RPMI8226 (cell line): ENCODE measurements at regions not wholly inside any gene's neighbourhood (a gene's known extent, or its start where the extent isn't known, plus 50 kb on each side); places are given as distances from the start of the nearest gene placed in this dataset.

Experiments
- DNase-seq: peaks from one replicate; pipeline ENCODE4 v3.0.0-alpha.2; 2015

DNA sequence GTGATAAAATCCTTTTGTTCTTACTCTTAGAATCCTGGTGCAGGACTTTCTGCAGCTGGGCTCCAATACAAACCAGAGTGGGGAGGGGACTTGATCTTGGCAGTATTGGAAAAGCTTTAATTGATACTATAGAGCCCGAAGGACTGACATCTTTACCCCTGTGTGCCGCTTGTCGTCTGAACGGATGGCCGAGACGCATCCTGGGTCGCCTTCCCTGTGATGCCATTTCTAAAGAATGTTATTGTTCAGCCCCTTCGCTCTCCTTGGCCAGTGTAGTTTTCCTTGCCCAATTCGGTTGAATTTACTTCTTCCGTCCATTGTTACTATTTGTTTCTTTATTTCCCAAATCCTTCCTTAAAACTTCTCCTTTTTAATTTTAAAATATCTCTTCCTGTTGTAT is 80.9 kb downstream of the CLDN34 start:
- no peak for DNase-seq

DNA sequence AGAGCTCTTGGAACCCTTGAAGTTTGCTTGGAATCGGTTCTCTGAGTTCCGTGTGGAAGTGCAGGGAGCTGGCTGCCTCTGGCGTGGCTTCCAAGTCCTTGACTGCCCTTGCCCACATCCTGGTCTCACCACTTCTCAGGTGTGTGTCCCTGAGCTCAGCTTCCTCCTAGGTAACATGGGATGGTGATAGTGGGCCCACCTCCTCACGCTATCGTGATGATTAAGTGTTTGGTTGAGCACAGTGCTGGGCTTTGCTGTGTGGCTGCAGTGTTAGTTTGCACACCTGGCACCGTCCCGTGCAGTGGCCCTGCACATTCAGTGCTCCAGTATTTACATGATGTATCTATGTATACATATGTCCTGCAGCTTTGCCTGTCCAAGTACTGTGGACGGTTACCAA is 81.5 kb downstream of the CLDN34 start:
- DNase-seq = no peak

DNA sequence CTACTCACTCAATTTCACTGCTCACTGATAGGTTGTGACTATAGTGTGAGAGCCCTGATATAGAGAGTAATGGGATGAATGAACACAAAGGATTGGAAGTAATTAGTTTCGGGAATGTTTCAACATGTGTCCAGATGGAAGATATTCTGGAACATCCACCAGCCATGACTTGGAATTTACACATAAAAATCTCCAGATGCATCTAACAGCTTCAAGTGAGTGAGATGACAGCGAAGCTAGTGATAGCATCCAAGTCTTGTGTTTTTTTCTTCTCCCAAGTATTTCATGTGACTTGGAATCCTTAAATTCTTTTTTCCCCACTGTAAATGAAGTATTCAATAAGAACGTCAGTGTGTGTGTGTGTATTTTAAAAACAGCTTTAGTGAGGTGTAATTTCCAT is 82.1 kb downstream of the CLDN34 start:
- DNase-seq = no peak

DNA sequence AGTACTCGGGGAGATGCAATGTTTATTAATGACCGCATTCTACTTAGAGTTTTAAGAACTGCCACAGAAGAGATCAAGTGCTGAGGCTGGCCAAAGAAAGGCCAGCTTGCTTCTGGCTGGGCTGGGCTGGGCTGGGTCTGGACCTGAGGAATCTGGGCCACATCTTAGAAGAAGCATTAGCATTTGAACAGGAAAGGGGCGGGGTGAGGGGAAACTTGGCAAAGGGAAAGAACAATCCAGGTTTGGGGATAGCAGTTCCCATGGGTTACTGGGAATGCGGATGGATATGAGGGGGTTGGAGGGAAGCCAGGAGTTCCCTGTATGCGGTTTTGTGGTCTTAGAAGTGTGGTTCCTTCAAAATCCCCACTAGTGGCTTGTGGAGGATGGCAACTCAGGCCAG is 83.3 kb downstream of the CLDN34 start:
- DNase-seq = no peak

DNA sequence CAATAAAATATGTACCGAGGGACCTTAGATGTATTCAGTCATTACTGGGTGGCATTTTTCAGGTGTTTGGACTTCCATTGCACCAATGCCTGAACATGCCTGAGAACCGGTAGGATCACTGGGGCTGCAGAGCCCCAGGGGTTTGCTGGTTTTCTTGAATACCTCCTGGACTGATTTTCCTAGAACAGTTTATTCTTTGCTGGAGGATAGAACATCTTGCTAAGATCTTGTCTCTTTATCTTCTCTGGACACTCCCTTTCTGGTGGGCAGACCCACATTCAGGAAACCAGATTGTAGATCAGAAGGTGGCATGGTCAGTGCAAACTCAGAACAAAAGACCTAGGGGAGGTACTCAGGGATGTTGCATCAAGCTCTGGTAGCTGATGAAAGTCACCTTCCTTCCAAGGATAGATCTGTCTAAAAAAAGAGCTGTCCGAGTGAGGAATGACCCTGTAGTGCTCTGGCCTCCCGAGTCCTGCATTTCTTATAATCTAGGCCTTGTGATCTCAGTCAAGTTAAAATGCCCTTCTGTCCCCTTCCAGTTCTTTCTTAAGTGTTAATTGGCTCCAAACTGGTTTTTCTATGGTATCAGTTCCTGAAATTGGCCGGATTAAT is 84.8 kb downstream of the CLDN34 start:
- no peak for DNase-seq

DNA sequence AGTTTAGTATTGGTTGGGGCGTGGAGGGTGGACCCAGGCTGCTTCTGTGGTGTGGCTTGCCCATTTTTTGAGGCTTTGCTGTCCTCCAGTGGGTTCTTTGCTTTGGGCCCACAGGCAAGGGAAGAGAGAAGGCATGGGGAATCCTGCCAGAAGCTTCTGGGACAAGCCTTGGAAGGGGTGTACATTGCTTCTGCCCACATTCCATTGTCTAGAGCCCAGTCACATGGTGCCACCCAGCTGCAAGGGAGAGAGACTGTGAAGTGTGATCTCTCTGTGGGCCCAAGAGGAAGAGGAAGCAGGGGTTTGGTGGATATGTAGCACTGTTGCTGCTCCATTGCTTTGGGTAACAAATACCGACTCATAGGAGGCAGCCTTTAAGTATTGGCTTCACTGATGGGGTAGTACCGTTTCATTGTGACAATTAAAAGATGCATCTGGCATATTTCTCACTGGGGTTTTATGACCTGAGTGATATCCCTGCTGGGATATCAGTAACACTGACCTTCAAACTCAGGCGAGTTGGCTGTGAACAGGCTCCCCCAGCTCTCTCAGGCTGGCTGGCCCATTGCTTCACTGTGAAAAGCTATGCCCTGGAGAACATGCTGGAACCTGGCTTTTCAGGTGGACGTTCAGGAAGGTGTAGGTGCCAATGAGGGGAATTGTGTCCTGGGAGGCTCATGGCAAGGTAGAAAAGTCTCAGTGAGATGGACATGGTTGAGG is 85.9 kb downstream of the CLDN34 start:
- no peak for DNase-seq

DNA sequence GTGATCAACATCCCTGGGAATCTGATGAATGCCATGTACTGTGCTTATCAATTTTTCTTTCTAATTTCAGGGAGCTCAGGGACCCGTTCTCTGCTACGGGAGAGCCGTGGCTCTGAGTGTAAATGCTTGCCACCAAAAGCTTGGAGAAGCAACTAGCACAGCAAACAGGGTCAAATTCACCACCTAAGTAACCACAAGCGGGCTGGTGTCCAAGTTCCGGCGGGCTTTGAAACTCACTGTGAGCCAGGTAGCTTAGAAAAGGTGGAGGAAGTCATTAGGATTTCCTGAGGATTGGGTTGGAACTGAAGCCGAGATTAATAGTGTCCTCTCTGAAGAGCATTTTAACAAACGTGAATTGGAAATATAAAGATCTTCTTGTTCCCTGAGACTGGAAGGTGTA is 87.2 kb downstream of the CLDN34 start:
- DNase-seq = no peak

DNA sequence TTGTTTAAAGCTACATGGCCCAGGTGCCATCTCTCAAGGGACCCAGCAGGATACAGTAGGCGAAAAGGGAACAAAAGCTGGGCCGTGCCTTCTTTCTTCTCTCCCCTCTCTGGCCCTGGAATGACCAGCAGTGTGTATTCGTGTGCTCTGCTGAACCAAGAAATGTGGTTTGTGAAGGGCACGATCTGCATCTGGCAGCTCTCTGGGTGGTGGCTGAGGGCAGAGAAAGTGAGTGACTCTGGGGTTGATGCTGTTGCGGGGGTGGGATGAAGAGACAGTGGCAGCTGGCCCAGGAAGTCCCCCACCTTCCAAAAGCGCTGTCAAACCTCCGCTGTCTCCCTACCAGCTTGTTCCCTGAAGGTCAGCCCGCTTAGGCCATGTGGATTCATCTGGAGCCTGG is 88.3 kb downstream of the CLDN34 start:
- no peak for DNase-seq

DNA sequence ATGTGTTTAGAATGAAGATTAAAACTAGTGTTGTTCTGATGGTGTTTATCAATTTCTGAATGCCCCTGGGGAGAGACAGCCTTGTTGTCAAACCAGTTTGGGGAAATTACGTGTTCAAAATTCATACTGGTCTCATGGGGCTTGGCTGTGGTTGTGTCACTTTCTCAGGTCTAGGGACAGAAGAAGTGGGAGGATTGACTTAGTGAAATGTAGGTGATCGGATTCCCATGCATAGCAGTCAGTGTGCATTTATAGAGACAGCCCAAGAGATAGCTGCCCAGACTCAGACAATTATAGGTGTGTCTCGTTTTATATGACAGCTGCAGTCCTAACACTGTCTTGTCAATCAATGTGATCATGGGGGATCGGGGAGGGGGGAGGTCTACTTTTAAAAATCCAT is 94.4 kb upstream of the CLCN4 start:
- DNase-seq = no peak

DNA sequence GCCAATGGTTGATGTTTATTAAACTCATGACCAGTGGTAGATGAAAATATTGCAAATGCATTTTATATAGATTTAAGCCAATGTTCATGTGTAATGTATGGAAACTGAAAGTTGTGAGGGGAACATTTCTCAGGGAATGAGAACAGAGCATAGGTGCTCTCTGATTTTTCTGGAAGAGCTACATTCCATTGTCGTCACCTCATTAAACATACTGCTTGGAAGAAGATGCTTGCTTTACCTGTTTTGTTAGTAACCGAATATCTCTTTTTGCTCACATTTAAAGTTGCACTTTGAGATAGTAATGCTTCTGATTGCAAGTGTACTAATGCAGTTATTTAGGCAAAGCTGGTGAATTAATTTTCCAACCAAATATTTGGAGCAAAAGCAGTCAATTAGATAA is 93.8 kb upstream of the CLCN4 start:
- DNase-seq = no peak

DNA sequence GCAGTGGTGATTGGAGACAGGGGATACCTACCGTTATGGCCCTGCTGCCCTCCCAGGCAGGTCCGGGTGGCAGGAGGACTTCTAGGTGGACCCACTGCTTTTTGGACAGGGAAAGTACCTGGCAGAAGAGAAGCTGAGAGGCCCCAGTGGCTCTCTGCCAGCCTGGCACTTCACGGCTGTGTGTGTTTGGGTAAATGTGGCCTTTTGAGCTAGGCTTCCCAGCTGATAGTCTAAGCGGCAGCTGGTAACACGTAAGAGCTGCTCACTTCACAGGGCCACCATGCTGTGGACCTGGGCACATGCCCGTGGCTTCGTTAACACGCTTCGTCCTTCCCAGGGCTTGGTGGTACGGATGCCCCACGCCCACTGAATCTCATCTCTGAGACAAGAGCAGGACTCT is 92.0 kb upstream of the CLCN4 start:
- no peak for DNase-seq

DNA sequence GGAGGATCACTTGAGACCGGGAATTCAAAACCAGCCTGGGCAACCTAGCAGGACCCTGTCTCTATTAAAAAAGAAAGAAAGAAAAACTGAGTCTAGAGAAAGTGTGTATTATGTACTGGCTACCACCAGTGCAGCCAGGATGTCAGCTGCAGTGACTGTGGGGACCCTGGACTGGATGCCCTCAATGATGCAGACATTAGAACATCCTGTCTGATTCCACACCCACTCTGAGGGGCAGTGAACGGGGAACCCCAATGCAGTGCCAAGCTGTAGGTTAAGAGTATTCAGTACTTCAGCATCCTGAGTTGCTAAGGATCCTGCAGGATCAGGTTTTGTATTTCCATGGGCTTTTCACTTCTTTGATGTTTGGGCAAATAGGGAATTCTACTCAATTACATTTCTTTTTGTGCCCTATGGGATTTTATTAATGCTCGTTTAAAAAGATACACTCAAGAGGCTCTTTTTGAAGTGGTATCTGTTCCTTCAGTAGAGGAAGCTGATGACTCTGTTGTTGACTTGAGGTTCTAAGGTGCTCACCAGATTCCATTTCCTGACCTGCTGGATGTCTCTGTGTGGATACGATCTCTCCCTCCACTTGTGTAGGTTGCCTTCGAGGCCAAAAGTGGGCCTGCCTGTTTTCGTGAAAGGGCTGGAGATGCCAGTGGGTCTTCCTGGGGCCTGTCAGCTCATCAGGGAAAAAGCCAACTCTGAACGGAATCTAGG is 85.9 kb upstream of the CLCN4 start:
- DNase-seq = no peak

DNA sequence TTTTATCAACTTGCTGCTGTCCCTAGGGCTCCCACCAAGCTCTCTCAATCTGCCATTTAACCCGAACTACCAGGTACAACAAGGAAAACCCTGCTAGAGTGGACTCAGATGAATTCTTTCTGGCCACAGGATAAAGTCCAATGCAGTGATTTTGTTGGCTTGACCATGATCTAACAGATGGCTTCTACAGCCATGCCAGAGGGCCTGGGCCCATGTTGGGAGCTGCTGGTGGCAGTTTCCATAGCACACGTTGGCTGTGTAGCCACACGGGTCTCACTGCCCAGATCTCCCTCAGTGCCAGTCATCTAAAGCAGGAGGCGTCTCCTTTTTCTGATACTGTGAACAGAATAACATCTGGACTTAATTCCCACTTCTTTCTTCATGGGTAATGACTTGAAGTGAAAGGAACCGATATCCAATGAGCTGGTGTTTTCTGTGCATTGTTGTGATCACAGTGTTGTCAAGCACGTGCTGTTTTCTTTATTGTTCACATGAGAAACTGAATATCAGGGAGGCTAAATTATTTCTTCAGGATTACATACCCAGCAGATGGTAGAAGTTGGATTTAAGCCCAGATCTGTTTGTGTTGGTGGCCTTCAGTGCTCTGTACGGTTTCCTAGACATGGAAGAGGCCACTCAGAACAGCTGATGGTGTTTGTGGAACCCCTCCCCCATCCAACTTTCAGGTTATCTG is 85.2 kb upstream of the CLCN4 start:
- no peak for DNase-seq

DNA sequence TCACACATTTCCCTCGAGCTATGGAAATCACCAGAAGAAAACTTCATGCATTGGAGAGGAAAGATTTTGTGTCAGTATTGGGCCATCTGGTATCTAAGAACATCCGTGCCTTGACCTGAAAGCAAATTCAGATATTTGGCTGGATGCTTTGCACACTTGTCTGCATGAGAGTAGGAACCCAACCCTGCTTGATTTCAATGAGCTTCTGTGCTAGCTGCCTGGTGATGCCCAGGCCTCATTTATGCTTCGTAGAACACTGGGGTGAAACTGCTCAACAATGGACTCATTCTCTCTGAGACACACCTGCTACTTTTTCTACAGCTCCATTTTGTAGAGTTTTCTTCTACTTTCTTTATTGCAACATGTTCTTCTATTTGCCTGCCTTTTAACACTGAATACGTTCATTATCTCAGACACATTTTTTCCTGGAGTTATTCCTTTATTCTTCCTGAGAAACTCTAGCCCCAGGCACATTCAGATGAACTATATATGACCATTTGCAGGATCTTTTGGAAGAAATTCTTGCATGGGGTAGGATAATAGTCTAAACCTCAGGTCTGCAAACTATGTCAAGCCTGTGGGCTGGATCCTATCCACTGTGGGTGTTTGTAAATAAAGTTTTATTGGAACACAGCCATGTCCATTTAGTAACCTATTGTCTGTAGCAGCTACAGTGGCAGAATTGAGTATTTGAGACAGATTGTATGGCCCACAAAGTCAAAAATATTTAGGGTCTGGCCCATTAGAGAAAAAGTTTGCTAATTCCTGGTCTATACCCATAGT is 83.8 kb upstream of the CLCN4 start:
- no peak for DNase-seq

DNA sequence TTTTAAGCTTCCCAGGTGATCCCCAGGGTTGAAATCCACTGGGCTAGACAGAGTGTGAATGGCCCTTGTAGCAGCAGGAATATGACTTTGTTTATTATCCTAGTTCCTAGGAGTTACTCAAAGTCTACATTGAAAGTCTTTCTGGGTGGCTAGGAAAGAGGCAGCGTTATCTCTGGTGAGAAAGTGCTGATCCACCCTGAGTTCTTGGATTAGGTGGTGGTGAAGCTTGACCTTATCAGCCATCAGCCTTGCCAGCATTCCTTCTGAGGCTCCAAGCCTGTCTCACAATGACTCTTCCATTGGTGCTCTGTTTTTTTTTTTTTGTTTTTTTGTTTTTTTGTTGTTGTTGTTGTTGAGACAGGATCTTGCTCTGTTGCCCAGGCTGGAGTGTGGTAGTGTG is 83.1 kb upstream of the CLCN4 start:
- DNase-seq = no peak

DNA sequence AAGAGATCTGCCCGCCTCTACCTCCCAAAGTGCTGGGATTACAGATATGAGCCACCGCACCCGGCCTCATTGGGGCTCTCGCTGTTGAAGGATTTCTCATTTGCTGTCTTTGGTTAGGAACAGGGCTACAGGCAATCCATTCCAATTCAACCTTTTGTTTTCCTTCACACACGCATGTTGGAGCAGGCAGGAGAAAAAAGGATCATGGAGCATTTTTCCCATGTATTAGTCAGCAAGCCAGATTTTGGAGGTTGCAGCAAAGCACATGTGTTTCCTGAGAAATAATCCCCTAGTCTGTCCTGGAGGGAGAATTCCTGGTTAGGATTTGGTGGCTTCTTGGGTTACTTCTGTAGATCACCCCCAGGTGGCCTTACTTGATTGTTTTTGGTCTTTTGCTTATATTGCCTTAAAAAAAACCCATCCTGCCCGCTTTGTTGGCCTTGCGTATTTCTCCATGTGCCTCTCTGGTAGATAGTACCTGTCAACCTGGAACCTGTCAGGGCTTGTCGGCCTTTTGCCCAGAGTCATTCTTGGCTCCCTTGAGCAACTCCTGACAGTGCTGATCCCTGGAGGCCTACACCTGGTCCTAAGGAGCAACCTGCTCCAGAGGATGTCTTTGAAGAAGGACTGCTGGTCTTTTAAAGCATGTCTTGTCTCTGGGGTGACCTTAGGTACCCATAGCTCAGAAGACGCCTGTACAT is 82.4 kb upstream of the CLCN4 start:
- DNase-seq = no peak

DNA sequence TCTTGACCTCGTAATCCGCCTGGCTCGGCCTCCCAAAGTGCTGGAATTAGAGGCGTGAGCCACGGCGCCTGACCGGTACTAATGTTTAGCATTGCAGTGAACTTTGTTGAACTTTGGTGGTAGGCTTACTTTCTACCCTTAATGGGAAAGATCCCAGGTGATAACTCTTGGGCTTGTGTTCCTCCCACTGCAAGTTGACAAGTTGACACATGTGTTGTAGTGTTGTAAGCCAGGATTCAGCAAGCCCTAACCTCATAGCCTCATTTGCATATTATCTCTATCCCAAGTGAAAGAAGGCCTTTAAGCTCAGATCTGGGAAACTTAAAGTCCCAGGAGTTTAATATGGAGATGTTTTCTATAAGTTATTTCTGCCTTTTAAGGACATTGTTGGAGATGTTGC is 80.0 kb upstream of the CLCN4 start:
- DNase-seq = no peak

DNA sequence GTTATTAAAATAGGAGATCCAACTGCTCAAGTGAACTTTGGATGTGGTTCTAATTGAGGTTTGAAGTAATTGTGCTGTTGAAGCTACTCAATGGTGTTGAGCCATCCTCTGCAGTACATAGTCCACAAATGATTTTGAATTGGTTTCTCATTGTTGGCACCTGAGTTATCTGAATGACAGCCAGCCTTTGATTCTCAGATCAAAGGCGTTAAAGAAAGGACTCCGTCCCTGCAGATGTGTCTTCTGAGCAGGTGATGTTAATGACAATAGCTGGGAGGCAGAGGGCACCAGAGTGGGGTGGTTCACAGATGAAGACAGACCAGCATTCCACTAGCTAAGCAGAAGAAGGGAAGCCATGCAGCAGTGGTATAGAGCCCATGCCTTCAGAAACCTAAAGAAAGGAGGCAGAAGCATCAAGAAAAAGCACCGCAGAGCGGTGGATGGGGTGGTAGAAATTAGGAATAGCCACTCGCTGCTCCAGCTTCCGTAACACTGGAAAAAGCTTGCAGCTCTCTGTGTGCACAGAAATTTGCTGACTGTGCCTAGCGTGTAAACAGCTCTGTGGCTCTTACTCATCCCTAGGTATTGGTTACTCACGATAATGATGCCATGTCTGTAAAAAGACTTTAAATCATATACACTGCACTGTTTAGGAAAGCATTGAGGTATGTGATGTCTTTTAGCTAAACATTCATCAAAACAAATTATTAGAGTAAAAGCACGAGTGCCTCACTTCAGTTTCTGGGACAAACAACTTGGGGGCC is 79.2 kb upstream of the CLCN4 start:
- DNase-seq = no peak

DNA sequence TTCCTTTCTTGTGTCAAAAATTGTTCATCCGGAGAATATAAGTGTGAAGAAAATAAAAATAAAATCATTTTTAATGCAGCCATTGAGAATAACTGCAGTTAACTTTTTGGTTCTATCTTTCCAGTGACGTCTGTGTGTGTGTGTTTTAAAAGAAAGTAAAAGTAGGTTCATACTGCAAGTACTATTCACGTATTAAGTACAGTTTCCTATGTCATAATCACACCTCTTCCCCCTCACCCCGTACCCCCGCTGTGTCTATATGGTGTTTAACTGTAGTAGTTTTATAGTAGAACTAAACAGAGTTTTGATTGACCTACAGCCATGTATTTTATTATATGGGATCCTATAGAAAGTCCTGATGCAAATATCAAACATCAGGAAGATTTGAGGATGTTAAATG is 78.5 kb upstream of the CLCN4 start:
- DNase-seq = no peak

DNA sequence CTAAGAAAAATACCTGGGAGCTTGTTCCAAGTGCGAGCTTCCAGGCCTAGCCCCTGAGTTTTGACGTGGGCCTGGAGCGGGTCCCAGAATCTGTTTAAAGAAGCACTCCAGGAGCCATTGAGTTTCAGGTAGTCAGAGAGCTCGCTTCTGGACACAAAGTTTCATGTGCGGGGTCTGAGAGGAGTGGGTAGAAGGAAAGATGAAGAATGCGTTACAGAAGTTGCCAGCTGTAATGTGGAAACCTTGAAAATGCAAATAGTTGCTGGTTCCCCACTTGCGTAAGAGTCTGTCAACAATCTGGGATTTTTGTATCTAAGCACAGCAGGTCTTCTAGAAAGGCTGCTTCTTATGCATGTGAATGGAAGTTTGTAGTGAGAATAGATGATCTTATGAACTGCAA is 77.5 kb upstream of the CLCN4 start:
- DNase-seq = no peak

DNA sequence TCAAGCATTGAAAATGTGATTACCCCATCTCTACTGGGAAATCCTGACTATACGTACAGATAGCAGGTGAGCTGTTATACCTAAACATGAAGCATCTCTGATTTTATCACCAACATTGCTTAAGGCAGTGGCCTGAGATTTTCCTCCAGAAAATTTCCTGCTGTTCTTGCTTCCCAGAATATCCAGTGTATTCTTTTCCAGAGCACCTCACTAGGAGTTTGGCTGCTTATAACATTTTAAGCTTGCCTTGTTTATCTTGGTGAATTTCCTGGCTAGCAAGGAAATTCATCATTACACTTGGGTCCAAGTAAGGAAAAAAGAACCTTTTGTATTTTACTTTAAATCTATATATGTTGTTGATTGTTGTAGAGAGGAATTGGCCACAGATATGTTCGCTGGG is 73.0 kb upstream of the CLCN4 start:
- no peak for DNase-seq

DNA sequence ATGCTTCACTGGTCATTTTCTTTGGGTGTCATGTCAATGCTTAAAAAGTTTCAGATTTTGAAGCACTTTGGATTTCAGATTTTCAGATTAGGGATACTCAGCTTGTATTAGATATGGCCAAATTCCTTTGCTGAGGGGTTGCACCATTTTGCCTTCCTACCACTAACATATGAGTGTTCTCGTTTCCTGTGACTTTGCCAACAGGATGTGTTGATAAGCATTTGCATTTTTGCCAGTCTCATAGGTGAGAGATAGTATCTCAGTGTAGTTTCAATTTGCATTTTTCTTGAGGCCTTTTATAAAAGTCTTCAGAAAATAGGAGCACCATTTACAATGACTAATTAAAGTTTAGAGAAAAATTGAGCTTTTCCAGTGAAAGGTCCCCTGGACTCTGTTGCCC is 71.6 kb upstream of the CLCN4 start:
- peak; percentile 34 for DNase-seq
